Activated CD4-positive, alpha-beta T cell treated with anti-CD3 and anti-CD28 coated beads, Interleukin-2, amount 50 U/mL, for 16 hours (primary cell): ENCODE measurements at regions not wholly inside any gene's neighbourhood (a gene's known extent, or its start where the extent isn't known, plus 50 kb on each side); places are given as distances from the start of the nearest gene placed in this dataset.

ENCODE experiments used
- DNase-seq: peaks from one replicate; pipeline ENCODE4 v3.0.0-alpha.2; 2020

- DNase-seq = no peak
Measured at GRCh38 chr10:29962166-29962850, 97.1 kb downstream of the JCAD start.

- no peak for DNase-seq
Measured at GRCh38 chr10:29961351-29961750, 98.0 kb downstream of the JCAD start.

- no peak for DNase-seq
Measured at GRCh38 chr10:29960261-29960660, 99.1 kb downstream of the JCAD start.

- DNase-seq = no peak
Measured at GRCh38 chr10:29959586-29959985, 99.8 kb downstream of the JCAD start.

GRCh38 chr10:29958440-29958839 lies 100.9 kb downstream of the JCAD start:
- DNase-seq = no peak

- DNase-seq = no peak
Measured at GRCh38 chr10:29957907-29958331, 101.5 kb downstream of the JCAD start.

- DNase-seq = no peak
Measured at GRCh38 chr10:29957236-29957635, 102.2 kb downstream of the JCAD start.

GRCh38 chr10:29956335-29956924 lies 103.0 kb downstream of the JCAD start:
- no peak for DNase-seq

GRCh38 chr10:29955329-29955935 lies 104.0 kb downstream of the JCAD start:
- no peak for DNase-seq

- no peak for DNase-seq
Measured at GRCh38 chr10:29951441-29951931, 107.9 kb downstream of the JCAD start.

GRCh38 chr10:29950391-29950790 lies 109.0 kb downstream of the JCAD start:
- no peak for DNase-seq

GRCh38 chr10:29949411-29950011 lies 109.9 kb downstream of the JCAD start:
- DNase-seq = peak; percentile 47

GRCh38 chr10:29948881-29949355 lies 110.5 kb downstream of the JCAD start:
- peak; percentile 48 for DNase-seq

GRCh38 chr10:29947701-29948060 lies 111.7 kb downstream of the JCAD start:
- DNase-seq = no peak

GRCh38 chr10:29946953-29947700 lies 112.3 kb downstream of the JCAD start:
- DNase-seq = no peak

- DNase-seq = no peak
Measured at GRCh38 chr10:29946614-29946952, 112.8 kb downstream of the JCAD start.

- DNase-seq = no peak
Measured at GRCh38 chr10:29941476-29941875, 117.9 kb downstream of the JCAD start.

GRCh38 chr10:29932991-29933390 lies 126.4 kb downstream of the JCAD start:
- DNase-seq = no peak

GRCh38 chr10:29931833-29932232 lies 127.6 kb downstream of the JCAD start:
- no peak for DNase-seq

GRCh38 chr10:29929006-29929405 lies 130.4 kb downstream of the JCAD start:
- no peak for DNase-seq

- no peak for DNase-seq
Measured at GRCh38 chr10:29926693-29927048, 132.7 kb downstream of the JCAD start.

GRCh38 chr10:29925771-29926692 lies 133.4 kb downstream of the JCAD start:
- DNase-seq = no peak
